ENCODE measurements at regions not wholly inside any gene's neighbourhood (a gene's known extent, or its start where the extent isn't known, plus 50 kb on each side); places are given as distances from the start of the nearest gene placed in this dataset.
"Not testable (repeated sequence)": the region's sequence is repeated elsewhere in the genome, so short reads cannot be mapped to it uniquely, and the experiment has no call there.

- DNase-seq = no peak
These were observed 1071.2 kb downstream of the FAT4 start for GRCh38 chr4:126385954-126386353.

- DNase-seq = no peak
These were observed 1071.8 kb downstream of the FAT4 start for GRCh38 chr4:126386512-126386911.

- DNase-seq = no peak
These were observed 1080.9 kb downstream of the FAT4 start for GRCh38 chr4:126395664-126396063.

GRCh38 chr4:126396121-126396520 is 1081.4 kb downstream of the FAT4 start:
- DNase-seq = no peak

GRCh38 chr4:126396703-126397102 is 1081.9 kb downstream of the FAT4 start:
- no peak for DNase-seq

- DNase-seq = no peak
These were observed 1089.8 kb downstream of the FAT4 start for GRCh38 chr4:126404549-126404948.

GRCh38 chr4:126405369-126405982 is 1090.7 kb downstream of the FAT4 start:
- DNase-seq = no peak

- no peak for DNase-seq
These were observed 1095.0 kb downstream of the FAT4 start for GRCh38 chr4:126409746-126410145.

GRCh38 chr4:126411047-126411446 is 1096.3 kb downstream of the FAT4 start:
- no peak for DNase-seq

- DNase-seq = not testable (repeated sequence)
These were observed 1097.6 kb downstream of the FAT4 start for GRCh38 chr4:126412310-126412709.

GRCh38 chr4:126414741-126415140 is 1100.0 kb downstream of the FAT4 start:
- no peak for DNase-seq

- DNase-seq = no peak
These were observed 1104.5 kb downstream of the FAT4 start for GRCh38 chr4:126419266-126419665.

- DNase-seq = no peak
These were observed 1113.1 kb downstream of the FAT4 start for GRCh38 chr4:126427853-126428252.

- no peak for DNase-seq
These were observed 1116.3 kb downstream of the FAT4 start for GRCh38 chr4:126431049-126431448.

GRCh38 chr4:126435491-126435890 is 1120.7 kb downstream of the FAT4 start:
- DNase-seq = no peak

- DNase-seq = no peak
These were observed 1125.5 kb downstream of the FAT4 start for GRCh38 chr4:126440297-126440696.

- DNase-seq = no peak
These were observed 1126.6 kb downstream of the FAT4 start for GRCh38 chr4:126441173-126442035.

GRCh38 chr4:126445596-126445995 is 1130.8 kb downstream of the FAT4 start:
- DNase-seq = no peak

- no peak for DNase-seq
These were observed 1132.2 kb downstream of the FAT4 start for GRCh38 chr4:126446917-126447316.

- DNase-seq = no peak
These were observed 1133.5 kb downstream of the FAT4 start for GRCh38 chr4:126448086-126448845.

GRCh38 chr4:126451237-126451873 is 1136.6 kb downstream of the FAT4 start:
- no peak for DNase-seq

- no peak for DNase-seq
These were observed 1141.1 kb downstream of the FAT4 start for GRCh38 chr4:126455865-126456264.

- no peak for DNase-seq
These were observed 1144.2 kb downstream of the FAT4 start for GRCh38 chr4:126458993-126459392.

All from T-helper 1 cell (primary cell).